Activated CD4-positive, alpha-beta memory T cell treated with anti-CD3 and anti-CD28 coated beads for 36 hours (primary cell): ENCODE measurements at regions not wholly inside any gene's neighbourhood (a gene's known extent, or its start where the extent isn't known, plus 50 kb on each side); places are given as distances from the start of the nearest gene placed in this dataset.
"Not testable (repeated sequence)": the region's sequence is repeated elsewhere in the genome, so short reads cannot be mapped to it uniquely, and the experiment has no call there.

Source experiments
- CTCF ChIA-PET: fragments of 350-600 bp; sonication (Branson Sonifier 250); formaldehyde crosslinking; loops from one replicate; lab custom pipeline; 2021; ENCODE audit warnings: antibody characterized with exemption, inconsistent platforms; lab: Charles Lee
- POLR2A ChIA-PET: fragments of 350-600 bp; sonication (Branson Sonifier 250); formaldehyde crosslinking; loops from one replicate; lab custom pipeline; 2021; ENCODE audit warnings: antibody characterized with exemption; lab: Charles Lee
- DNase-seq: peaks from one replicate; pipeline ENCODE4 v3.0.0-alpha.2; 2020
- H3K27ac Mint-ChIP-seq: one replicate; pipeline ENCODE4 v1.8.0; 2021; ENCODE audit warnings: mixed read lengths
- H3K27me3 Mint-ChIP-seq: one replicate; pipeline ENCODE4 v1.8.0; 2021; ENCODE audit warnings: mixed read lengths
- H3K36me3 Mint-ChIP-seq: one replicate; pipeline ENCODE4 v1.8.0; 2021; ENCODE audit warnings: mixed read lengths
- H3K4me1 Mint-ChIP-seq: one replicate; pipeline ENCODE4 v1.8.0; 2021; ENCODE audit warnings: low read depth, mixed read lengths
- H3K4me3 Mint-ChIP-seq: one replicate; pipeline ENCODE4 v1.8.0; 2021; ENCODE audit warnings: mild to moderate bottlenecking, mixed read lengths
- H3K9me3 Mint-ChIP-seq: one replicate; pipeline ENCODE4 v1.8.0; 2021; ENCODE audit warnings: mixed read lengths
- intact Hi-C: fragments of 100-400 bp; cut with micrococcal nuclease; formaldehyde crosslinking; loops from one replicate; pipeline ENCODE4 v1.15.1; 2023

GRCh38 chr4:67274671-67275070, 270.6 kb downstream of the CENPC start:
- DNase-seq, H3K4me1 Mint-ChIP-seq, H3K9me3 Mint-ChIP-seq, CTCF ChIA-PET, POLR2A ChIA-PET, H3K27ac Mint-ChIP-seq, H3K4me3 Mint-ChIP-seq, intact Hi-C loops, H3K27me3 Mint-ChIP-seq, H3K36me3 Mint-ChIP-seq: not testable (repeated sequence)

GRCh38 chr4:67273666-67274065, 271.6 kb downstream of the CENPC start:
- ChIA-PET POLR2A (no interaction called here), CTCF (no interaction called here)
- intact Hi-C loops, result no loop called here
- peaks cover 2% of the 10 kb centered on the region for H3K27me3 Mint-ChIP-seq
- no peak overlapping the region for H3K4me3 Mint-ChIP-seq
- DNase-seq, result no peak
- peaks cover 3% of the 10 kb centered on the region for H3K9me3 Mint-ChIP-seq
- no peaks in the 10 kb centered on the region for H3K36me3 Mint-ChIP-seq
- no peaks in the 10 kb centered on the region for H3K4me1 Mint-ChIP-seq
- no peak overlapping the region for H3K27ac Mint-ChIP-seq

GRCh38 chr4:67261971-67262370, 283.3 kb downstream of the CENPC start:
- H3K4me3 Mint-ChIP-seq, result no peak overlapping the region
- no peak for DNase-seq
- H3K4me1 Mint-ChIP-seq, result no peaks in the 10 kb centered on the region
- H3K27ac Mint-ChIP-seq, result no peak overlapping the region
- intact Hi-C loops, result no loop called here
- POLR2A ChIA-PET, result no interaction called here
- H3K36me3 Mint-ChIP-seq, result no peaks in the 10 kb centered on the region
- no peaks in the 10 kb centered on the region for H3K27me3 Mint-ChIP-seq
- CTCF ChIA-PET, result no interaction called here
- no peaks in the 10 kb centered on the region for H3K9me3 Mint-ChIP-seq

DNA sequence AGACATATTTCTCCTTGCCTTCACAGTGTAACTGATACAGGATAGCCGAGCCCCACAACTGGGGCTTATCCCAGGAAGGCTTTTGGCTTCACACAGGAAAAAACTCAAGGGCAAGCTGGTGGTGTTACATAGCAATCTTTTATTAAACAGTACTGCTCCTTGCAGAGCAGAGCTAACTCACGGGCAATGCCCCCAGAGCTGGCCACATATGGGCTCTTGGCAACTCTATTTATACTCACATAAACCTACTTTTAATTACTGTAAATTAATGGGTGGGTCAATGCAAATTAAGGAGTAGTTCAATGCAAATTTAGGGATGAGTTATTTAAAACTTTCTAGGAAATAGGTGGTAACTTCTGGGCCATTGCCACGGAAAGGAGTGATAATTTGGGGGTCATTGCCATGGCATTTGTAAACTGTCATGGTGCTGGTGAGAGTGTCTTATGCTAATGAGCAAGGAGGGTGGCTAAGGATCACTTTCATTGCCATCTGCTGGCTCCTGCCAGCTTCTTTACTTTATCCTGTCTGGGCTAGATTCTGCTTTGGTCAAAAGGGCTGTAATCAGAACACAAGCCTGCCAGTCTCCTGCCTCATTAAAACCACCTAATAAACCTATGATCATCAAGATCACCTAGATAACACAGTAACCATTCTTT, 288.8 kb downstream of the CENPC start:
- H3K27me3 Mint-ChIP-seq, result peaks cover 2% of the 10 kb centered on the region
- CTCF ChIA-PET, result no interaction called here
- intact Hi-C loops, result no loop called here
- no peaks in the 10 kb centered on the region for H3K9me3 Mint-ChIP-seq
- H3K36me3 Mint-ChIP-seq, result no peaks in the 10 kb centered on the region
- POLR2A ChIA-PET, result no interaction called here
- H3K4me3 Mint-ChIP-seq, result no peak overlapping the region
- H3K4me1 Mint-ChIP-seq, result no peaks in the 10 kb centered on the region
- no peak for DNase-seq
- no peak overlapping the region for H3K27ac Mint-ChIP-seq

DNA sequence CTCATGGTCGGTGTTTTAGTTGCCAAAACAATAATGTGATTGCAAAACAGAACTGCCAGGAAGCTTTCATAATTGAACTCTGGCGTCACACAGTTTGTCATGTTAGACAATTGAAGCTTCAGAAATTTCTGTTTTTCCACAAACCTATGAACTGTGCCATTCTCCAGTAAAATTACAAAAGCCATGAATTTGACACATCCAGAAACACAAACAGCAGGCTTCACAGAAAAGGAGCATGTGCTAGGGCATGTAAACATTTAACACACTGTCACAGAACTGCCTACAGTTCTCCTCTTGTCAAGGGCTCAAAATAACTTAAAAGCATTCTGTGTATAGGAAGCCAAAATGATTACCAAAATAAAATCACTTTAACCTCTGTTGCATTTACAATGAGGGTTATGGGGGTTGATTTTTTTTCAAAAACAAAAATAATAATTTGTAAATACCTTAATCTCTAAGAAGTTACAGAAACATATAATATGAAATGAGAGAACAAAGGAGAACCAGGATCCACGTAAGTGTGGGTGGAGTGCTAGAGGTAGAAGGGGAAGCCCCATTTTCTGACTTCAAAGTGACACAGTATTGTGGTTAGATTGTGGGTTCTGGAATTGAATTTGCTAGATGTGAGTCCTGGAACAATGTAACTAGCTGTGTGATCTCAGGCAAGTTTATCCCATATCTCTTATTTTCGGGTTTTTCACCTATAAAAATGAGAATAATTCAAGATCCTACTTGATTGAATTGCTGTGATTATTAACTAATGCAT, 295.0 kb downstream of the CENPC start:
- no peaks in the 10 kb centered on the region for H3K36me3 Mint-ChIP-seq
- peaks cover 1% of the 10 kb centered on the region for H3K27me3 Mint-ChIP-seq
- intact Hi-C loops, result no loop called here
- H3K9me3 Mint-ChIP-seq, result no peaks in the 10 kb centered on the region
- no peaks in the 10 kb centered on the region for H3K4me1 Mint-ChIP-seq
- no peak for DNase-seq
- H3K4me3 Mint-ChIP-seq, result no peak overlapping the region
- CTCF ChIA-PET, result no interaction called here
- no peak overlapping the region for H3K27ac Mint-ChIP-seq
- POLR2A ChIA-PET, result no interaction called here

DNA sequence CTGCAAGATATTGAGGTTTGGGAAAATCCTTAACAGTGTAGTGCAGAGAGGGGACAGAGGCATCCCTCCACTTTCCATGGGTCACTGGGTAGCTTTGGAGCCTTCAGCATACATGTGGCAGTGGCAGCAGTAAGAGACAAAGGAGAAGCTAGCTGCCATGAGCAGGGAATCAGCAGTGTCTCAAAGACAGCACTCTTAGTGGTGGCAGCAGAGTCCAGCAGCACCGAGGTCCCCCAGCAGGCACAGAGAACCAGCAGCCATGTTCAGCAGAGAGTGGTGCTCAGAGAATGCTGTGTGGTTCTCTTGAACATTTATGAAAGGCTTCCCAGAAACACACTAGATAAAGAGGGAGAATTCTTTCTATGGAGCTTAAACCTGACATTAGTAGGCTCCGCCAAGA, 308.5 kb downstream of the CENPC start:
- ChIA-PET CTCF (no interaction called here), POLR2A (no interaction called here)
- H3K9me3 Mint-ChIP-seq, result no peaks in the 10 kb centered on the region
- intact Hi-C loops, result no loop called here
- H3K36me3 Mint-ChIP-seq, result no peaks in the 10 kb centered on the region
- no peak overlapping the region for H3K27ac Mint-ChIP-seq
- no peaks in the 10 kb centered on the region for H3K4me1 Mint-ChIP-seq
- no peak for DNase-seq
- no peaks in the 10 kb centered on the region for H3K27me3 Mint-ChIP-seq
- H3K4me3 Mint-ChIP-seq, result no peak overlapping the region

- no peak for DNase-seq
- ChIA-PET CTCF (interaction anchor here (0.6 kb wide), 1 partner anchor 206 kb away, joined by 3 read pairs; no protein-coding TSS in a partner anchor), POLR2A (no interaction called here)
- Mint-ChIP-seq H3K27ac (no peak overlapping the region), H3K4me3 (no peak overlapping the region), H3K27me3 (no peaks in the 10 kb centered on the region), H3K9me3 (no peaks in the 10 kb centered on the region), H3K36me3 (no peaks in the 10 kb centered on the region), H3K4me1 (no peaks in the 10 kb centered on the region)
- intact Hi-C loops, result no loop called here
Observed at GRCh38 chr4:67236318-67236717, 309.0 kb downstream of the CENPC start.

GRCh38 chr4:67234296-67234695, 311.0 kb downstream of the CENPC start:
- H3K9me3 Mint-ChIP-seq, result no peaks in the 10 kb centered on the region
- H3K4me1 Mint-ChIP-seq, result no peaks in the 10 kb centered on the region
- no peak for DNase-seq
- no peak overlapping the region for H3K27ac Mint-ChIP-seq
- intact Hi-C loops, result no loop called here
- ChIA-PET CTCF (no interaction called here), POLR2A (no interaction called here)
- H3K36me3 Mint-ChIP-seq, result no peaks in the 10 kb centered on the region
- no peaks in the 10 kb centered on the region for H3K27me3 Mint-ChIP-seq
- no peak overlapping the region for H3K4me3 Mint-ChIP-seq

DNA sequence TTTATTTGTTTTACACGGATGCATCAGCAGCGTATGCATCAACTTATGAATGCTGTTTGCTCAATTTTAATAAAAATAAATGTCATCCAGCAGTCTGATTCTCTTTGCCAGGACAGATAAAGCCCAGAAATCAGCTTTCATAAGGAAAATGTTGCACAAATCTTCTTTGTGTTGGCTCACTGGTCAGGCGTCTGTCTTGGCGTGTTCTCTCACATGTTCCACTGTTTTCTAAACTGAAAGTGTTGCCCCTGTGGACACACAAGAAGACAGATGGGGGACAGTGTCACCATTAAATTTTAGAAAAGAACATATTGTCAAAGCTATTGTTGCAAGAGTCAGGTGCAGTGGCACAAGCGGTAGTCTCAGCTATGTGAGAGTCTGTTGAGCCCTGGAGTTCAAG, 316.2 kb downstream of the CENPC start:
- Mint-ChIP-seq H3K36me3 (no peaks in the 10 kb centered on the region), H3K4me1 (no peaks in the 10 kb centered on the region), H3K27ac (no peak overlapping the region), H3K27me3 (no peaks in the 10 kb centered on the region), H3K4me3 (no peak overlapping the region), H3K9me3 (peaks cover 3% of the 10 kb centered on the region)
- CTCF ChIA-PET, result no interaction called here
- POLR2A ChIA-PET, result no interaction called here
- no peak for DNase-seq
- intact Hi-C loops, result no loop called here

DNA sequence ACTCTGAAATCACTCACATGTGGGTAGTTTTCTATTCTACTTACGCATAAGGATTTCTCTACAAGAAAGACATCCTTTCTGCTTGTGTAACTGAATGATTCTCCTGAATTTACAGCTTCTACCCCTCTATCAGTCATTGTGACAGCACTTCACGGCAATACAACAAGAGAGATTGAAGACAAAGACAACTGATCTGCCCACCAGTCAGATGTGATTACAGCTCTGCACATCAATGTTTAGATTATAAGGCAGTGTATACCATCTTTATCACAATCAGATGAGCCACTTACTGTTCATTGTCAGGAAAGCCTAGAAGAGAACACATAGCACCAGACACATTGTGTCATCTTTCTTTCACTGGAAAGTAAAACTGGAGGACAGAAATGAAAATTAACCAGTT, 324.4 kb downstream of the CENPC start:
- no peaks in the 10 kb centered on the region for H3K9me3 Mint-ChIP-seq
- H3K4me3 Mint-ChIP-seq, result no peak overlapping the region
- no peaks in the 10 kb centered on the region for H3K36me3 Mint-ChIP-seq
- DNase-seq, result no peak
- intact Hi-C loops, result no loop called here
- no peaks in the 10 kb centered on the region for H3K27me3 Mint-ChIP-seq
- ChIA-PET CTCF (no interaction called here), POLR2A (no interaction called here)
- no peaks in the 10 kb centered on the region for H3K4me1 Mint-ChIP-seq
- no peak overlapping the region for H3K27ac Mint-ChIP-seq

DNA sequence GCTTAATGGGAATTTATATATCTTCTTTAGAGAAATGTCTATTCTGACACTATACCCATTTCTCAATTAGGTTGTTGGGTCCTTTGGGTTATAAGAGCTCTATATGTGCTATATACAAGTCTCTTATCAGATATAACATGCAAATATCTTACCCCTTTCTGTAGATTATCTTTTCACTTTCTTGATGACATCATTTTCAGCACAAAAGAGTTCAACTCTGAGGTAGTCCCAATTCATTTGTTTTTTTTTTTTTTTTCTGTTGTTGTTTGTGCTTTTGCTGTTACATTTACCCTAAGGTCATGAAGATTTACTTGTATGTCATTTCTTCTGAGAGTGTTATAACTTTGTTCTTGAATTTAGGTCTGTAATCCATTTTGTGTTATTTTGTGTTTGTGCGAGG, 326.4 kb downstream of the CENPC start:
- no peak for DNase-seq
- ChIA-PET CTCF (no interaction called here), POLR2A (no interaction called here)
- Mint-ChIP-seq H3K9me3 (no peaks in the 10 kb centered on the region), H3K36me3 (no peaks in the 10 kb centered on the region), H3K4me3 (no peak overlapping the region), H3K4me1 (no peaks in the 10 kb centered on the region), H3K27me3 (no peaks in the 10 kb centered on the region), H3K27ac (no peak overlapping the region)
- intact Hi-C loops, result no loop called here

GRCh38 chr4:67207941-67208441, 337.3 kb downstream of the CENPC start:
- H3K27me3 Mint-ChIP-seq, result no peaks in the 10 kb centered on the region
- intact Hi-C loops, result no loop called here
- H3K36me3 Mint-ChIP-seq, result no peaks in the 10 kb centered on the region
- H3K9me3 Mint-ChIP-seq, result no peaks in the 10 kb centered on the region
- no peak overlapping the region for H3K27ac Mint-ChIP-seq
- no peaks in the 10 kb centered on the region for H3K4me1 Mint-ChIP-seq
- no peak for DNase-seq
- ChIA-PET CTCF (no interaction called here), POLR2A (no interaction called here)
- H3K4me3 Mint-ChIP-seq, result no peak overlapping the region

DNA sequence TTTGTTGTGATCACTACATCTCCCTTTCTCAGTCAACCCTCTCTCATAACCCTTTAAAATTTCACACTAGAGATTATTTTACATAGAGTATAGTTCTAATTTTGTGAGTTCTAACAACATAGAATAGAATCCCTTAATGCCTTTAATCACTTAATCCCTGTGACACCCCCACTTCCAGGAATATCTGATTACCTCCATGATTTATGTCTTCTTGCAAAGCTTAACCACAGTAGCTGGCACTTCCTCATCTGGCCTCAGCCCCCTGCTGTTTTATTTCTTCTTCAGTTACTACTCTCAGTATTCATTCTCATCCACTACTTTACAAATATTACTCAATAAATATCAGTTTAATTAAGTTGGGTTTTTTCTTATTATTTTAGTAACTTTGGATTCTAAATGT, 340.9 kb downstream of the CENPC start:
- DNase-seq, result no peak
- Mint-ChIP-seq H3K27ac (no peak overlapping the region), H3K4me3 (no peak overlapping the region), H3K4me1 (no peaks in the 10 kb centered on the region), H3K27me3 (no peaks in the 10 kb centered on the region), H3K9me3 (no peaks in the 10 kb centered on the region), H3K36me3 (no peaks in the 10 kb centered on the region)
- ChIA-PET POLR2A (no interaction called here), CTCF (no interaction called here)
- intact Hi-C loops, result no loop called here
